ENCODE measurements at regions not wholly inside any gene's neighbourhood (a gene's known extent, or its start where the extent isn't known, plus 50 kb on each side); places are given as distances from the start of the nearest gene placed in this dataset.

DNA sequence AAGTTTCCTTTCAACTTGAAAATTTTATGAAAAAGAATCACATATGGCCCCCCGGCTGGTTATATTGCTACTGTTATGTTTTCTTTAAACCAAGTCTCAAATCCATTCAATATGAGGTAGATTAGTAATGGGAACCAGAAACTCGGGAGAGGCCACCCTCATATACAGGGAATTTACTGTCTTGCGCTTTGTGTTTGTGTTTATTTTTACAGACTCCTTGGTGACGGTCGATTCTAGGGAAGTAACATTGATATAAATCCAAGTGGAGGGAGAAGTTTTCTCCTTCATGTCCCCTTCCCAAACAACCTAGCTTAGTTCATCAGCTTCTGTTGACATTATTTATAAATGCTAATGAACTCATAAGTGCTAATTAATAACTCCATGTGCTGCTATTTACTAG lies 163.5 kb upstream of the LMO4 start:
- Histone ChIP-seq H3K27ac (ENCODE audit: low read length) (peak overlapping the region; percentile 65), H3K36me3 (ENCODE audit: control insufficient read depth, insufficient read depth, low read length) (no peaks in the 10 kb centered on the region), H3K4me1 (ENCODE audit: control insufficient read depth, insufficient read depth, low read length) (peaks cover 30% of the 10 kb centered on the region), H3K4me3 (ENCODE audit: low read length) (no peak overlapping the region), H3K9me3 (replicated peaks; ENCODE audit: control insufficient read depth, low read depth, low read length) (no peaks in the 10 kb centered on the region), H3K27me3 (ENCODE audit: control insufficient read depth, insufficient read depth, low read length) (no peaks in the 10 kb centered on the region)
- WGBS (ENCODE audit: insufficient coverage): no CpG with 5 or more reads among the region's 5 CpGs
- peak; percentile 92 for DNase-seq

DNA sequence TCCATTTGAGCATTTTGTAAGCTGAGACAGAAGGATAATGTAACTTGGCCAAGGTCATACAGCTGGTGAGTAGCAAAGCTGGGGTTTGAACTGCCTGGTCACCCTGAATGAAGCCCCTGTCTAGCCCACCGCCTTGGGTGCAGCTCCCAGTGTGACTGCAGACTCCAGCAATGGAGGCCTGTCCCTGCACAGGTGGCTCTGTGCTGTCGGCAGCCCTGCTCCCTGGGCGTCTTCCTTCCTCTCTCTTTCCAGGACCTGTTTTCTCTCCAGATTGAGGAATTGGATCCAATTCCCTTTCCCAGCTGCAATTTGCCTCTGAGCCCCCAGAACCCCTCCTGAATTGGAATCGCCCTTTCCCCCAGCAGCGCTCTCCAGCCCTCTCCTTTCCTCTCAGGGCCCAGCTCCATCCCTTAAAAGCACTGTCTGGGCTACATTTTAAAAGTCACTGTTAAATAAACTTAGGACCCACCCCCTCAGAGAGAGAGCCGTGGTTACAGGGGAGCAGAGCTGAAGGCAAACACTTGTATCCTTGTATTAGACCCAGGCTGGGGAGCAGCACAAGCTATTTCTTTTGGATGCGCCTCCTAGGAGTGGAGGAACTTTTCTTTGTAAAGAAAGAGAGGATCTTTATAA lies 161.4 kb upstream of the LMO4 start:
- H3K27ac ChIP-seq (ENCODE audit: low read length): peak overlapping the region; percentile 54
- H3K4me1 ChIP-seq (ENCODE audit: control insufficient read depth, insufficient read depth, low read length): peaks cover 33% of the 10 kb centered on the region
- peak; percentile 86 for DNase-seq
- no peaks in the 10 kb centered on the region for H3K36me3 ChIP-seq (ENCODE audit: control insufficient read depth, insufficient read depth, low read length)
- H3K9me3 ChIP-seq (replicated peaks; ENCODE audit: control insufficient read depth, low read depth, low read length): no peaks in the 10 kb centered on the region
- no peaks in the 10 kb centered on the region for H3K27me3 ChIP-seq (ENCODE audit: control insufficient read depth, insufficient read depth, low read length)
- no peak overlapping the region for H3K4me3 ChIP-seq (ENCODE audit: low read length)
- WGBS (ENCODE audit: insufficient coverage): 45% methylated on average over 6 of the region's 7 CpGs

DNA sequence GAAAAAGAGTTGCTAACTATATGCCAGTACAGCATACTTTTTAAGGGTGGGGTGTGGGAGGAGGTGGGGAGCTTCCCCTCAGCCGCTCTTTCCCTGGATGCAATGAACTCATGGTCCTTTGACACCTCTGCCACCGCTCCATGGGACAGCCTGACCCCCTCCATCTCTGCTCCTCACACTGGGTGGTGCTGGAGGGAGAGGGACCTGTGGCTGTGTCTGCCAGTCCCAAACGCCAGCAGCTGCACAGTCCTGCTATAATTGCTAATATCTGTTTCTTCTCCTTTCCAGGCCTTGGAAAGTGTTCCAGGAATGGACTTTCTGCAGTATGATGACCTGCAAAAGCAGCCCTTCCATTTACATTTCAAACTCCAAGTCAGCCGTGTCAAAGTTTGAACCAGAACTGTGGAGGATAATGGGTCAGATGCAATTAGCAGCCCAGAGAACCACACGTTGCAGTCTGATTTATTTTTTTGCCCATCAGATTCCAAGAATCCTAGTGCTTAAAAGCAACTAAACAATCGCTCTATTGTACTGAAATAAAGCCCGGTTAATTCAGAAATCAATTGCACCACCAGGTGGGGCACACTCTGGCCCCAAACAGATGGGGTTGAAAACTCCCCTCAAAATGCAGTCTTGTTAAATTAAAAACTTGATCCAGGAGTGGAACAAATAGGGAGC lies 160.7 kb upstream of the LMO4 start:
- Histone ChIP-seq H3K4me1 (ENCODE audit: control insufficient read depth, insufficient read depth, low read length) (peaks cover 38% of the 10 kb centered on the region), H3K9me3 (replicated peaks; ENCODE audit: control insufficient read depth, low read depth, low read length) (no peaks in the 10 kb centered on the region), H3K36me3 (ENCODE audit: control insufficient read depth, insufficient read depth, low read length) (no peaks in the 10 kb centered on the region), H3K4me3 (ENCODE audit: low read length) (no peak overlapping the region), H3K27ac (ENCODE audit: low read length) (peak overlapping the region; percentile 54), H3K27me3 (ENCODE audit: control insufficient read depth, insufficient read depth, low read length) (no peaks in the 10 kb centered on the region)
- 71% methylated on average over 2 of the region's 7 CpGs for WGBS (ENCODE audit: insufficient coverage)
- DNase-seq: peak; percentile 50

GRCh38 chr1:87169263-87169910 lies 159.3 kb upstream of the LMO4 start:
- H3K27ac ChIP-seq (ENCODE audit: low read length): no peak overlapping the region

GRCh38 chr1:87170157-87170556 lies 158.5 kb upstream of the LMO4 start:
- WGBS (ENCODE audit: insufficient coverage): no CpG with 5 or more reads among the region's 7 CpGs
- Histone ChIP-seq H3K4me1 (ENCODE audit: control insufficient read depth, insufficient read depth, low read length) (peaks cover 38% of the 10 kb centered on the region), H3K4me3 (ENCODE audit: low read length) (no peak overlapping the region), H3K27ac (ENCODE audit: low read length) (peak overlapping the region; percentile 23), H3K27me3 (ENCODE audit: control insufficient read depth, insufficient read depth, low read length) (no peaks in the 10 kb centered on the region), H3K36me3 (ENCODE audit: control insufficient read depth, insufficient read depth, low read length) (no peaks in the 10 kb centered on the region), H3K9me3 (replicated peaks; ENCODE audit: control insufficient read depth, low read depth, low read length) (no peaks in the 10 kb centered on the region)
- DNase-seq: peak; percentile 74

More at GRCh38 chr1:87169263-87169910, 159.3 kb upstream of the LMO4 start:
- 80% methylated on average over 1 of the region's 3 CpGs for WGBS (ENCODE audit: insufficient coverage)
- no peaks in the 10 kb centered on the region for H3K27me3 ChIP-seq (ENCODE audit: control insufficient read depth, insufficient read depth, low read length)
- H3K36me3 ChIP-seq (ENCODE audit: control insufficient read depth, insufficient read depth, low read length): no peaks in the 10 kb centered on the region
- DNase-seq: no peak
- H3K9me3 ChIP-seq (replicated peaks; ENCODE audit: control insufficient read depth, low read depth, low read length): no peaks in the 10 kb centered on the region
- H3K4me1 ChIP-seq (ENCODE audit: control insufficient read depth, insufficient read depth, low read length): peaks cover 38% of the 10 kb centered on the region
- H3K4me3 ChIP-seq (ENCODE audit: low read length): no peak overlapping the region

DNA sequence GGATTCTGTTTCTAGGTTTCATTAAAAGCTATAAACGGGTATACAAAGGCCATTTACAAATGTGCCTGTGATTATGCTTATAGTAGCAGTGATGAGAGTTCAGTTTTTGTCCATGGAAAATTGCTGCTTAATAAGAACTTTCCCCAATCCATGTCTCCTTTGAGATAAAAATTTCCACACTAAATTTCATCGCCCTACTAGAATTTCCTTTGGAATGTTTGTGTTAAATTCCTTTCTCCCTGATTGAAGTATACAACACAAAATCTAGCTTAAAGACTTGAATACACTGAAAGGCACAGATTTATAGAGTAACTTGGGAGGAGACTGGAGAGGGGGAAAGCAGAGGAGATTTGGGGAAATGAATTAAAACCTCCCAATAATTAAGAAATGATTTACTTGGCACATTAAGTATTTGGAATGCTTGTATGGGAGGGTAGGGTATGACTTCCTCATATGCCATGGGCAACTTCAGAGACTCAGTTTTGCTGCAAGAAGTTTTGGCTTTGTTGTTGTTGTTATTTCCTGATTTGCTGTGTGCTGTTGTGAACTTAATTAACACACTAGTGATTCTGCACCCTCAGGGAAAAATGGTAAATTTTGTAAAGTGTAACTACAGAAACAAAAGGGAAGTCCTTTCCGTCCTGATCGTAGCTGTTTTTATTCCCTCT lies 157.6 kb upstream of the LMO4 start:
- Histone ChIP-seq H3K36me3 (ENCODE audit: control insufficient read depth, insufficient read depth, low read length) (no peaks in the 10 kb centered on the region), H3K27me3 (ENCODE audit: control insufficient read depth, insufficient read depth, low read length) (no peaks in the 10 kb centered on the region), H3K27ac (ENCODE audit: low read length) (no peak overlapping the region), H3K4me1 (ENCODE audit: control insufficient read depth, insufficient read depth, low read length) (peaks cover 34% of the 10 kb centered on the region), H3K9me3 (replicated peaks; ENCODE audit: control insufficient read depth, low read depth, low read length) (no peaks in the 10 kb centered on the region), H3K4me3 (ENCODE audit: low read length) (no peak overlapping the region)
- 40% methylated on average over 1 of the region's 4 CpGs for WGBS (ENCODE audit: insufficient coverage)
- DNase-seq: peak; percentile 45

- H3K27ac ChIP-seq (ENCODE audit: low read length): no peak overlapping the region
- no peaks in the 10 kb centered on the region for H3K36me3 ChIP-seq (ENCODE audit: control insufficient read depth, insufficient read depth, low read length)
- H3K4me1 ChIP-seq (ENCODE audit: control insufficient read depth, insufficient read depth, low read length): peaks cover 17% of the 10 kb centered on the region
- no peak for DNase-seq
- no CpG with 5 or more reads among the region's 3 CpGs for WGBS (ENCODE audit: insufficient coverage)
- H3K4me3 ChIP-seq (ENCODE audit: low read length): no peak overlapping the region
- no peaks in the 10 kb centered on the region for H3K9me3 ChIP-seq (replicated peaks; ENCODE audit: control insufficient read depth, low read depth, low read length)
- H3K27me3 ChIP-seq (ENCODE audit: control insufficient read depth, insufficient read depth, low read length): no peaks in the 10 kb centered on the region
Measured at GRCh38 chr1:87173231-87173630, 155.4 kb upstream of the LMO4 start.

GRCh38 chr1:87174724-87175245 lies 153.9 kb upstream of the LMO4 start:
- DNase-seq: no peak
- H3K27ac ChIP-seq (ENCODE audit: low read length): no peak overlapping the region
- H3K36me3 ChIP-seq (ENCODE audit: control insufficient read depth, insufficient read depth, low read length): no peaks in the 10 kb centered on the region
- WGBS (ENCODE audit: insufficient coverage): 100% methylated on average over 1 of the region's 2 CpGs
- H3K4me1 ChIP-seq (ENCODE audit: control insufficient read depth, insufficient read depth, low read length): peaks cover 9% of the 10 kb centered on the region
- no peak overlapping the region for H3K4me3 ChIP-seq (ENCODE audit: low read length)
- H3K27me3 ChIP-seq (ENCODE audit: control insufficient read depth, insufficient read depth, low read length): no peaks in the 10 kb centered on the region
- H3K9me3 ChIP-seq (replicated peaks; ENCODE audit: control insufficient read depth, low read depth, low read length): no peaks in the 10 kb centered on the region

DNA sequence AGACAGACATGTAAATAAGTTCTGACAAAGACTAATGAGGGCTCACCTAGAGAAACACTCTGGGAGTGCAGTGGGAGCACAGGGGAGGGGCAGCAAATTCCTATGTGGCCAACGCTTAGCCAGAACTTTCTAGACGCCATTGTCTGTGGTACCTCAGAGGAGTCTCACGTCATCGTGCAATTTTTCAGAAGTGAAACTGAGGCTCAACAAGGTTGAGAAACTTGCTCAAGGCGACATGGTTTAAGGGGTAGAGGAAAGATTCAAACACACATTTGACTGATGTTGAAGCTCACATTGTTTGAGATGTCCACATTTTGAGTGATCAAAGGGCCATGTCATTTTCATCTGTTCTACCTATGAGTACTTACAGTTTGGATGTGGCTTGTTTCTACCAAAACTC lies 152.6 kb upstream of the LMO4 start:
- no peak for DNase-seq
- Histone ChIP-seq H3K4me1 (ENCODE audit: control insufficient read depth, insufficient read depth, low read length) (peaks cover 8% of the 10 kb centered on the region), H3K36me3 (ENCODE audit: control insufficient read depth, insufficient read depth, low read length) (no peaks in the 10 kb centered on the region), H3K9me3 (replicated peaks; ENCODE audit: control insufficient read depth, low read depth, low read length) (no peaks in the 10 kb centered on the region), H3K27ac (ENCODE audit: low read length) (no peak overlapping the region), H3K4me3 (ENCODE audit: low read length) (no peak overlapping the region), H3K27me3 (ENCODE audit: control insufficient read depth, insufficient read depth, low read length) (no peaks in the 10 kb centered on the region)
- 91% methylated on average over 5 of the region's 5 CpGs for WGBS (ENCODE audit: insufficient coverage)

DNA sequence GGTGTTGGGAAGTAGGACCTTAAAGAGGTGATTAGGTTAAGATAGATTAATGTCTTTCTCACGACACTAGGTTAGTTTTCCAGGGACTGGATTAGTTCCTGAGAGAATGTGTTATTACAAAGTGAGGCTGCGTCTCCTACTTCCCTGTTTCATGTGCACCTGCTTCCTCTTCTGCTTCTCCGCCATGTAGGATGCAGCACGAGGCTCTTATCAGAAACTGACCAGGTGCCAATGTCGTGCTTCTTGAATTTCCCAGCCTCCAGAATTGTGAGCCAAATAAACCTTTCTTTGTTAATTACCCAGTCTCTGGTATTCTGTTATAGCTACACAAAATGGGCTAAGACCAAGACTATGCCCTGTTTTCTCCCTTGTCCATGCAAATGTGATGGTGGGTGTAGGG lies 152.2 kb upstream of the LMO4 start:
- Histone ChIP-seq H3K27me3 (ENCODE audit: control insufficient read depth, insufficient read depth, low read length) (no peaks in the 10 kb centered on the region), H3K4me3 (ENCODE audit: low read length) (no peak overlapping the region), H3K27ac (ENCODE audit: low read length) (no peak overlapping the region), H3K9me3 (replicated peaks; ENCODE audit: control insufficient read depth, low read depth, low read length) (no peaks in the 10 kb centered on the region), H3K4me1 (ENCODE audit: control insufficient read depth, insufficient read depth, low read length) (peaks cover 8% of the 10 kb centered on the region), H3K36me3 (ENCODE audit: control insufficient read depth, insufficient read depth, low read length) (no peaks in the 10 kb centered on the region)
- no CpG with 5 or more reads among the region's 5 CpGs for WGBS (ENCODE audit: insufficient coverage)
- DNase-seq: no peak

All from muscle of leg (tissue), 3 donors.